Heart left ventricle (tissue), 13 donors: ENCODE measurements at regions not wholly inside any gene's neighbourhood (a gene's known extent, or its start where the extent isn't known, plus 50 kb on each side); places are given as distances from the start of the nearest gene placed in this dataset.

ENCODE experiments used
- CTCF ChIP-seq, 12 donors: fragments of 200-600 bp; sonication (generic) in 4 of 12; IDR thresholded peaks; one replicate each; pipeline versions ENCODE4 v1.5.0 to v1.8.0; 2018 to 2022; ENCODE audit warnings: antibody characterized with exemption in 12 of 12, mild to moderate bottlenecking in 5 of 12
- POLR2A ChIP-seq, 2 donors: fragments of 450-650 bp; IDR thresholded peaks; one replicate each; pipeline ENCODE4 v1.6.1; 2017; ENCODE audit warnings: antibody characterized with exemption in 2 of 2, mild to moderate bottlenecking in 2 of 2, moderate library complexity in 2 of 2
- donor health status: ischemic (EF 13 %, LVEDD 7.1; RV severe dilation, severe dysfunction).
- donor health status: DM: no; HTN: yes; CAD: no.
- donor health status: DM: no; HTN: no; CAD: no.
- donor health status: ischemic (EF 25% LVEDD 6.9; RV normal size, moderate dysfunction).
- donor health status: ischemic (EF 25% LVEDD 5.7; RV mildly dilated, moderate dysfunction).
- donor health status: ischemic (EF 35%, LVEDD 5.7; RV mildly dilated, moderate dysfunction).
- donor health status: nonischemic (EF 11% LVEDD 7.7; RV severe dilation, severe dysfunction).
- donor health status: DM: yes; HTN: yes; CAD: no.
- donor health status: PGD.
- donor health status: ischemic (EF 29% LVEDD 5.4; RV normal size, mild dysfunction).
- donor health status: nonischemic (EF 23%, LVEDD 6.1; RV moderate dilation, normal function).

GRCh38 chr14:100426314-100426713, 103.2 kb downstream of the SLC25A47 start:
- TF ChIP-seq CTCF (IDR thresholded peaks at IDR 0.05) (no peak), POLR2A (IDR thresholded peaks at IDR 0.05) (no peak)
